NCI-H345 (cell line): ENCODE measurements at regions not wholly inside any gene's neighbourhood (a gene's known extent, or its start where the extent isn't known, plus 50 kb on each side); places are given as distances from the start of the nearest gene placed in this dataset.

Experiments used
- DNase-seq: peaks from one replicate; lab custom pipeline; 2025; lab: John Stamatoyannopoulos, UW

DNA sequence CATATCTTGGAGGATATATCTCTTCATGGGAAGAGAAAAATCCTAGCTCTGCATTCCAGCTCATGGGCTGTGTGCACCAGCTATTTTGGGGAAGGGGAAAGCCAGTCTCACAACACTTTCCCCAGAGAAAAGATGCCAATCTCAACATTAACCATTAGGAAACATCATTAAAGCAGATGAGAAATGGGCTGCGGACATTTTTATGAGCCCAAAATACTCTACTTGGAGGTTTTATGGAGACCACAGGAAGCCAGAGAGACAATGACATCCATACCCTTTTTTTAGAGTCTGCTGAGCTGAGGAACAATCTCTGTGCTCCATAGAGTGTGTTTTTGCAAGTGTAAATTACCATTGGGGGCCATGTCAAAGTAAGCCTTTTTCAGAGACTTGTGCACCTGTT is 213.7 kb downstream of the TRIB2 start:
- no peak for DNase-seq

DNA sequence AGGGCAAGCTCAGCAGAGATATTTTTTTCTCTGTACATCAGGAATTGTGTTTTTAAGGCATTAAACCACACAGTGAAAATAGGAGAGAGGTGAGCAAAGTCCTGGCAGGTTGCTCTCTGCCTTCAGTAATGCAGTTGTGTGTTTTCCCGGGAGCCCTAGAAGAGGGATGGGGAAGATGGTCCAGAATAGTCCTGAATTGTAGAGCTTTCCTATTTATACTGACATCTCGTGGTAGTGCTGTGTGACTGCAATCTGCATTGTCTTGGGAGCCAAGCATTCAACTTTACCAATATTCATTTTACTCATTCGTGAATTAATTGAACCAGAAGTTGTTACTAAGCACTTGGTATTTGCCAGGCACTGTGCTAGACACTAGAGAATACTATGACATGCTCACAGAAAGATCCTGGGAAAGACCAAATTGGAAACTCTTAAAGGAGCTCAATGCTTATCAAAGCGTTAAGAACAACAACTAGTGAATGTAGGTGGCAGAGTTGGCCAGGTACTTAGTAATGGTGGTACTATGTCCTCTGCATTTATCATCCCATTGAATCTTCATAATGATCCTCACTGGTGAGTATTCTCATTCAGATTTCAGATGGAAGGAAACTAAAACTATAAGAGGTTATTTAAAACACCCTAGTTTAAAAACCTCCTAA is 214.6 kb downstream of the TRIB2 start:
- DNase-seq: peak; percentile 25

DNA sequence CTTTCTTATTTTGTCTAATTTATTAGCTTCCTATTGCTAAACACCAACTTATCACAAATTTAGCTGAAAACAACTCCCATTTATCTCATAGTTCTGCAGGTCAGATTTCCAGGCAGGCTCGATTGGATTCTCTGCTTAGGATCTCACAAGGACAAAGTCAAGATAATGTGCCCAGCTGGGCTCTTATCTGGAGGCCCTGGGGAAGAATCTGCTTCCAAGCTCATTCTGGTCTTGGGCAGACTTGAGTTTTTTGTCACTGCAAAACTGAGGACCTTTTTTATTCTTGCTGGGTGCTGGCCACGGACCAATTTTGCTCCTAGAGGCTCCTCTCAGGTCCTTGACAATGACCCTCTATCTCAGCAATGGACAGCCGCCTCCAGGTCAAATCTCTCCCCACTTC is 215.5 kb downstream of the TRIB2 start:
- DNase-seq: no peak

DNA sequence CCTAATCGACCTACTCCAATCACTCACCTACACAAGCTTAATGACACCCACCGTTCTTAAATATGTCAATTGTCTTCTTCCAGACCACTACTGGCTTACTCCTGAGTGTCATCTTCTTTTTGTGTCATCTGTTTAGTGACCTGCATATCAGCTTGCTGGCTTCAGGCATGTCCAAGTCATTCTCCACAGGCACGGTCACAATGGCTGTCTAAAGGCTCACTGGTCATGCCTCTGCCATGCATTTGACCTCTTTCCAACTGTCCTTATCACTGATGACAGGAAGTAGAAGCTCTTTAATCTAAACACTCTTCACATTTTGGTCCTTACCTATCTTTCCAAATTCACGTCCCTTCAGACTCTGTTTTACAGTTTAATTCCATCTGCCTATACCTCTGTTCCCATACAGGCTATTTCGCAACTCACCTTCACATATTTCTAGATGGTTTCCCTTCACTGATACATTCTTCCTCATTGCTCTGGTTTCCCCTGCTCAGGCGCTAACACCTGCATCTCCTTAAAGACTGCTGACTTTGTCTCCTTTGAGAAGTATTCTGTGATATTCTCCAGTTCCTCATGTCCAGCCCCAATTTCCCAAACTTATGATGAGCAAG is 217.5 kb downstream of the TRIB2 start:
- DNase-seq: no peak

DNA sequence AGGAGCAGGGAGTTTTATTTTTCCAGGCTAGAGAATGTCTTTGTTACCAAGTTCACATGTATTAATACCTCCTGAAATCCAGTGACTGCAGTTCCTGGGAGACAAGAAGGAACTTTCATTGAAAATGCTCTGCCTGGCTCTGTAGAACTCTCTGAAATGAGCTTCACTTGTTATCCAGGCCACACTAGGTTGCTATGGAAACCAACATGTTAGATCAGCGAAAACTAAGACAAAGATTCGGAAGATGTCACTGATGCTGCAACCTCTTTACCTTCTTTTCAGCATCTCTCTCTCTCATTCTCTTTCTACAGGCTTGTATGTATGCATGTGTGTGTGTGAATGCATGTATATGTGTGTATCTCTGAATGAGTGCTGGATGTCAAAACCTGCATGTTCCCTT is 218.5 kb downstream of the TRIB2 start:
- no peak for DNase-seq

DNA sequence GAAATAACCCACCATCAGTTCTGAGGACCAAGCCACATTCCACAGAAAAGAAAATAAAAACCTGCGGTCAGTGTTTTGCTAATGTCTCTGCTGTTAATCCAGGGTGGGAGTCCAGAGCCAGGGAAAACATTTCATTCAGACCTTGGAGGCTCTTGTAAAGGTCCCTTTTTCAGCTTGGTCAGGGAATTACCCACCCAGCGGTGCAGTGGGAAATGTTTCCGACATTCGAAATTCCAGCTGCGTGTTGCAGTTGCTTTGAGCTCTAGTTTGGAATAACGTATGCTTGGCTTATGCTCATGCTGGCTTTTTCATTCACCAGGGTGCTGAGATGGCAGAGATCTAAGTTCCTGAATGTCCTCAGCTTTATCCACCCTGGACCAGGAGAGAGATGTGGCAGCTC is 219.1 kb downstream of the TRIB2 start:
- no peak for DNase-seq

DNA sequence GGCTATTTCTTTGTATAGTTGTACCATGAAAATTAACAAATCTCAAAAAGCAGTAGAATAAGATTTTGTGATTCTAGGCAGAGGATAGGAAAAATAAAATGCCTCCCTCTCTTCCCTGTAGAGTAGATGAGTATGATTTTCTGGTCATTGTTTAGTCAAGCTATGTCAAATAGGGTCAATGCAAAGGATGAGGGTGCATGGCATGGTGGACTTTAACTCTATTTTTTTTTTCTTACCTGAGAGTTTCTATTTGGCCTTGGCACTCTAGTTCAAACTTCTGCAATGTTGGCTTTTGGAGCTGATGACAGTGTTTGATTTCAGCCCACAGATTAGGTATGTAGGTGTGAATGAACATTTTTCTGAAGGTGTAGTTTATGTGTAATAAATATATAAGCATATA is 224.5 kb downstream of the TRIB2 start:
- DNase-seq: no peak

DNA sequence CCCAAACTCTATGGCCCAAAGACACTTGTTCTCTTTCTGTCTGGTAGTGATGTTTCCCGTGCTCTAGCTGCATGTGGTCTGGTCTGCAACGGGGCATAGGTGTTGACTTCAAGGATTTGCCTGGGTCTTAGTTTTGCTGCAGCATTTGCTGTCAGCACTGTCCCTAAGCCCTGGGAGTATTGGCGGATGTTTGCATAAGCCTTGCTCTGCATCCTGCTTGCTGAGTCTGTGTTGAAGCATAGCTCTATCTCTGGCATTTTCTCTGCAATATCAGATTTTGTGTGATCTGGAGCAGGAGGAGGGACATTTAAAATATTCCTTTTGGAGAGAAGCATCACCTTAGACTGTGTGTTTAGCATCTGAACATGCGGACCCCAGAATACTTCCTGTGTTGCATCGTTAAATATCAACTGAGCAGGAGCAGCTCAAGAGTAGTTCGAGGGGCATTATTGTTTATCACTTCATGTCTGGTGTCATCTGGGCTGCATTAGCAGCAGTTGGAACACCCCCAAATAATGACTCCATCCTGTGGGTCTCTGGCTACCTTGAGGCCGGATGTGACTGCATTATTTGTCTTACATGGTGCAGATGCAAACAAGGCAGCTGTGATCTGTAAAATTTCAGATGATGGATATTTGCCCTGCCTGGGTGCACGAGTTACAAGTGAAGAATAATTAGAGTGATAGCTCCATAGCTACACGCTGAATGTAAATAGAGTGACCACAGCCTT is 231.7 kb downstream of the TRIB2 start:
- no peak for DNase-seq

DNA sequence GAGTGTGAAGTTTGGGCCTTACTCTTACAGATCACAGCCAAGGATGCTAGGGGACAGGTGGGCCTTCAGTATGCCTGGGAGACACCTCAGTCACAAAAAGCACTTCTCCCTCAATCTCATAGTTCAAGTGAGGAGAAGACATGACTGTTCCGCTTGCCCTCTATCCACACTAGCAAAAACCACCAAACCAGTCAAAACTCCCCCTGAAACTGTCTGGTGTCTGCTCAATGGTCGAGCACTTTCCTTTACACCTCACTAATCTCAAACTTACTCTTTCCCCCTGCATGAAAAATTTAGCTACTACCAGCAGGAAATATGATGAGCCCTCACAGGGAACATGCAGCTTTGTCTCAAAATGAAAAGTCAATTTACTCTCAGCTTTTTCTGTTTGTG is 232.2 kb downstream of the TRIB2 start:
- DNase-seq: no peak

DNA sequence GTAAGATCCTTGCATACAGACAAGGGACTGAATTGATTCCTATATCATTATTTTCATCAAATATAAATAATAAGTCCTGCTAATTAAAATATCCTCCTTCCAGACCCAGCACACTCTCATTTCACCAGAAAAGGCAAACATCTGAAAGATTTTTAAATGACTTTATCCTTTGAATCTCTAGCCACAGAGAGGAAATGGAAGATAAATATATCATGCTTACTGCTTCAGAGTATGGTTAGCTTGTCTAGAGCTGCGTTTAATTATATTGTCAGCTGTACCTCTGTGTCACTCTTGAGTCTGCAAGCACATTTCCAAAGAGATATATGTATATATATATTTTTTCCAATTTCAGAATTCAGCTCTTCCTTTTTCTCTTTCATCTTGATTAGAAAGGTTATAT is 232.7 kb downstream of the TRIB2 start:
- no peak for DNase-seq

DNA sequence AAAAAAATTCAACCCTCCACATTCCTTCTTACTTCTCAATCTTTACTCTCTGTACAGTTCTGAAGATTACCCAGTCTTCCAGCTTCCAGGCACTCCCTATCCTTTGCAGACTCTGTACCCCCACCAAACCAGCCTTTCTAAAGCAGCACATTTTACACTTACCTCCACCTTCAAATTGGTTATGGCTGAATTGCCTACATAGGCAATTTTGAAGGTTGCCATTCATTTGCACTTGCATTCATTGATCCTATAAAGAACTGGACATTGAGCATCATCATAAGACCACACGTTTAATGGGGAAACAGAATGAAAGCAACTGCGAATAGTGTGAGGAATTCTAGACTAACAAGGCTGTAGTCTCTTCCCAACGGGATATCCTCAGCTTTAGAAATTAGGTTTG is 233.4 kb downstream of the TRIB2 start:
- no peak for DNase-seq

DNA sequence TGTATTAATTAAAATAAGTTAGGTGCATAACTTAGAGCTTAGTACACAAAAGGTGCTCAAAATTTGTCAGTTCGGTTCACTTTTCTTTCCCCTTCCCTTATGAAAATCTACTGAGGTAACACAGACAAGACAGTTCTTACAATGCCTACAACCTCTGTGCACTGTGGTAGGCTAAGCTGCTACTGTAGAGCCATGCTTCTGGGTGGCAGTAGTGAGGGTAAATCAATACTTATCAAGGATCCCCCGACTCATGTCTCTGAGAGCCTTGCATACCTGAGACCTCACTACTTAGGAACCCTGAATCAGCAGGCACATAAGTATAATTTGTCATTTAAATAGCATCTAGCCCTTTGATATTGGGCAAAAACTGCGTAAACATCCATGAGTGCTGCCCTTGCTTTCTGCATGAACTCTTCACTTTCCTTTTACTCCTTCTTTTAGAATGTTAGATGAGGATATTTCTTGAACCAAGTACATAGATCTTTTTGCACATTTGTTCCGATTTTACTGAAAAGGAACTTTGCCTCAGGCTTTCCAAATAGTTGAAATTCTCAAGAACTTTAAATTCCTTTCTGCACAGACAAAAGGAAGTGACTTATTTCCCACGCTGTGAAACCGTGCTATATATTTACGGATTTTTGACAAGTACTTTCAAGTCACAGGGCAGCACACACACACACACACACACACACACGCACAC is 234.4 kb downstream of the TRIB2 start:
- DNase-seq: no peak

DNA sequence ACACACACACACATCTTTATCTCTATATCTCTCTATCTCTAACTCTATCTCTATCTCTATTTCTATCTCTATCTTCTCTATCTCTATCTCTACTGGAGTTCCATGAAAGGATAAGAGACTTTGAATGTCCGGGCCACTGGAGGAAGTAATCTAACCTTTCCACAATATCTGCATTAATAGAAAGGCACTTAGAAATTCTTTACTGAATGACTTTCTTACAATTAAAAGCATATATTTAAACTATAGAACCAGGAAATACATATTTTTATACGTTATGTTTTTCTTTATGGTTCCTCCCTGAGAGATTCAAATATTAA is 234.9 kb downstream of the TRIB2 start:
- no peak for DNase-seq

DNA sequence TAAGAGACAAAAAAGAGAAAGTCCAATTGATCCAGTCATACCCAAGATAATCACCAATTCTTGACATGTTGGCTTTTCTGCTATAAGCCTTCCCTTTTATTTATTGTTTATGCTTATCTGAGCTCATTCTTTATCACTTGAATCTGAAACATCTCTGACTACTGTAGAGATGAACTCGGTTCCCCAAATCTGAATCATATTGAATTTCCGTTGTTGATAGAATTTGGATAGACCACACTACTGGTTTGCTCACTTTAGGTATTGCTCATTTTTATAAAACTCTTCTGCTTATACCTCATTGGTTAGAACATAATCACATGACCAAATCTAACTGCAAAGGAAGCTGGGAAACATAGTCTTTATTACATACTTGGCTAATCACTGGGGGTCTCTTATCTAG is 236.9 kb downstream of the TRIB2 start:
- DNase-seq: no peak

DNA sequence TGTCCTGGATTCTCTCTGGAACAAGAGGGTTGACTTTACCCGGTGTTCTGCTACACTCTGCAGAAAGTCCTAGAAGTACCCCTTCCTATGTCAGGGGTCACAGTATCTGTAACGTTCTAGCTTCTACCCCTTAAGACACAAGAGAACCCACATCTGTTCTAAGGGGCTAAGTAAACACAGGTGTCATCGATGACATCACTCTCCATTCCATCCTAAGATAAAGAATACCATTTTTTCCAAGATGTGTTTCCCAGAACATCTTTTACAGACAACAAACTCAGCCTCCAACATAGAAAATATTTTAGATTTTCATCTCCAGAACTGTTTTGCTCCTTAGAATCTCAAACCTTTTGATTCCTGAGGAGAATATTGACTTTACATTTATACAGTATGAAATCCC is 239.1 kb downstream of the TRIB2 start:
- DNase-seq: no peak

DNA sequence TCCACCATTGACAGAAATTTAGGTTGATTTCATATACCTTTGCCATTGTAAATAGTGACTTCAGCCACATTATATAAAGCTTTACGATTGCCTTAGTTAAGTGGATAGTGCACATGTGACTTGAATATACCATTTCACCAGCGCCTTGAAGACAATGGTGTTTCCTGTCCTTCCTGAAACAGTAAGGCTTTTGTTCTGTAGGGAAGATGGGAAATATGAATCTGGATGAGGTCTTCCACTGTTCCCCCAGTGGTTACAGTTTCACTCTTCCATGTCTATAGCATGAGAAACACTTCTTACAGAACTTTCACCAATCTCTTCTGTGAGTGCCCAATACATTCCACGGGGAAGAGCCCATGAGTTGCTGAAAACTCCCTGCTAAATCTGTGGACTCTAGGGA is 240.5 kb downstream of the TRIB2 start:
- no peak for DNase-seq

DNA sequence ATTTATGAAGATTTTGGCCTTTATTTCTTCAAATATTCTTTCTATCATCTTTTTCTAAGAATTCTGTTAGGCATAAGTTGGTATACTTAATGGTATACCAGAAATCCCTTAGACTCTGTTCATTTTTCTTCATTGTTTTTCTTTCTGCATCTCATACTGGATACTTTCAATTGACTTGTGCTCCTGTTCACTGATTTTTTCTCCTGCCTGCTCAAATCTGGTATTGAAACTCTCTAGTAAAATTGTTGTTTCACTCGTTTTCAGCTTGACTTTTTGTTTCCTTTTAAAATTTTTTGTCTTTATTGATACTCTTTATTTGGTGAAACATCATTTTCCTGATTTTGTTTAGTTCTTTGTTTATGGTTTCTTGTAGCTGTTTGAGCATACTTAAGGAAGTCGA is 243.2 kb downstream of the TRIB2 start:
- DNase-seq: no peak

DNA sequence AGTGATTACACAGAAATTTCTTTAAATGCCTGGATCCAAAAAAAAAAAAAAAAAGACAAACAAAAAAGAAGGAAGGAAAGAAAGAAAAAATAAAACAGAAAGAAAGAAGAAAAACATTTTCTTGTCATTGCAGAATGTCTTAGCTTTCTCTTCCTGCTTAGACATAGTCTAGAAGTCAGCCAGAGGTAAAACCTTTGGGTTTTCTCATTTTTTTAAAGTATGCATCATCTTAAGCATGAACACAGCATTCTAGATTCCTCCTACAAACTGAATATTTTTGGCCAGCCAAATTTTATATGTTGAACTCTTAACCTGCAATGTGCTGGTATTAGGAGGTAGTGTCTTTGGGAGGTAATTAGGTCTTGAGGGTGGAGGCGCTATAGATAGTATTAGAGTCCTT is 243.9 kb downstream of the TRIB2 start:
- no peak for DNase-seq

DNA sequence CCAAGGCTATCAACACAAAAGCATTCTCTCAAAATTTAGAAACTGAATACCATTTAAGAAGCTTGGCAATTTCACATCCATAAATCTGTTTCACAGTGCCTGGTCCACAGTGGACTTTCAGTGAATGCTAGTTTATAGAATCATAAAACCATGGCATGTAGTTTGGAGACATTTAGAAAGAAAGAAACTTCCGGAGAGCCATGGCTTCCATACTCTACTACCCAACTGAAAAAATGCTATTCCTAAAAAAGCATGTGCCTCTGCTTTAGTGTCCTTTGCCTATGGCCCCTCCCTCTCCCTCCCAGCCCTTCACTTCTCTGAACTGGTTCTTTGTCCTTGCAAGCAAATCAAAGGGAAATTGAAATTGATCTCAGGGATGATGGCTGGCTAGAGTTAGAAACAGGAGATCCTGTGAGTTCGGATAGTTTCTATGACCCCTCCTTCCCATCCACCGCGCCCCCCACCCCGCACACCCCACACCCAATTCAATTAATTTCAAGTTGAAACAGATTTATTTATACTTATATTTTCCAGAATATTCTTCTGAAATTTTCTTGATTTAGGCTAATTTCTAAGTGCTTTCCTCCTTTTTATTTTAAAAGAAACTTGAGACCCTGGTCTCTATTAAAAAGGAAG is 248.3 kb downstream of the TRIB2 start:
- DNase-seq: no peak

DNA sequence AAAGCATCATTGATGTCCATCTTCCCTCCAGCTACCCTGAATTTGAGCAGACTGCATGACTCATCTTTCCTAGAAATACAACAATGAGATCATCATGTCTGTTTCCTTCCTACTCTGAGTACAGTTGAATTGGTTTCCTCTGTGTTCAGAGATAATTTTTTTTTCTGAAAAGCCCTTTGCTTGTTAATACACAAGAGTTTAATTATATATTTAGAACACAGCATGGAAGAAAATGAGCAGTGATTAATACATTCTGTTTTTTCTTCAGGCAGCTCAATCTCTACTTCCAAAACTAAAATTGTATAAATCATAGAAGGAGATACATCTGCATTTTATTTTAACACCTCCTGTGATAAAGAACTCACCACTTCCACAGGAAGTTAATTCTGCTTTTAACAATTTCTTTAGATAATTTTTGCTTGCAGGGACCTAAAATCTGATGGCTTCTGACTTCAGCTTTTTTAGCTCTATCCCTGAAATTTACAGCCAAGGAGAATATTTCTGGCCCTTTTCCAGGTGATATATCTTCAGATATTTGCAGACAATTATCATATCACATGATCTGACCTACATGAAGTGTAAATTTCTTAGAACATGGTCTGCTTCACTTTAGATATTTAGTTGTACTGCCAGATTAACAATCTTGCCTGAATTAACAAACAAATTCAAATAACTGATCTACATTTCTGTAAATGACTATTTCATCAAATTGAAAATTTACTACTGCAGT is 249.0 kb downstream of the TRIB2 start:
- peak; percentile 16 for DNase-seq

DNA sequence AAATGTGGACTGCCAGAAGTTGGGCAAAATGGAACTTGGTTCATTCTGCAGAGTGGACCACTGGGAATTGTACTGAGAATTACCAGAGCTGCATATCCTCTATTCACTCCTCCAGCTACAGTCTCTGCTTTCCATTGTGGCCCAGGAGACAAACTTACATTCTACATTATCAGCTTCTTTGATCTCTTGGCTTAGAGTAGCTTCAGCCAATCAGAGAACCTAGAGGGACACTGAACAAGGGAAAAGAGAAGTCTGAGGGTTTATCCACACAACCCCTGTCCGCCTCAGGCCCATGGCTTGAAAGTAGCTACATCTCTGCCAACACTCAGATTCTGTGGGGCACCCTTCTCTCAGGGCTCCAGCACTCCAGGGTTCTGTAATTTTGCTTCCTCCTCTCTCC is 251.1 kb downstream of the TRIB2 start:
- DNase-seq: no peak

DNA sequence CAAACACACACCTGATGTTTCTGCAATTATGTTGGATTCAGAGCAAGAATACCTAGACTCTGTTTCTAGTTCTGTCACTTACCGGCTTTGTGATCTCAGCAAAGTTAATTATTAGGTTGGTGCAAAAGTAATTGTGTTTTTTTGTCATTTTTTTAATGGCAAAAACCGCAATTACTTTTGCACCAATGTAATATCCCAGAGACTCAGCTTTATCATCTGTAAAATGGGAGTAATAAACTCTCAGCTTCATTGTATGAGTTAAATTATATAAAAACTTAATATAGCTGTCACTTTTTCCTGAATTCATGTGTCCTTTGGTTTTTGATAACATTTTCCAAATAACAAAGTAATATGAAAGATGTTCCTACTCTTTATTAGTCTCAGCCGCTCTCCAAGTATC is 251.7 kb downstream of the TRIB2 start:
- no peak for DNase-seq
